Epithelial cell of proximal tubule (primary cell): ENCODE measurements at regions not wholly inside any gene's neighbourhood (a gene's known extent, or its start where the extent isn't known, plus 50 kb on each side); places are given as distances from the start of the nearest gene placed in this dataset.

Experiments used
- DNase-seq: peaks from one replicate; pipeline ENCODE4 v3.0.0-alpha.2; 2011; ENCODE audit warnings: low read depth
- H3K4me3 ChIP-seq: 2 replicates; pipeline ENCODE4 v1.5.1; 2011; ENCODE audit warnings: low read depth, mild to moderate bottlenecking, low read length
- TF ChIP-seq, protein P1 (sequence below): conservative IDR thresholded peaks from 2 replicates; pipeline ENCODE4 v1.5.1; 2012; ENCODE audit warnings: low read depth, mild to moderate bottlenecking, low read length

DNA sequence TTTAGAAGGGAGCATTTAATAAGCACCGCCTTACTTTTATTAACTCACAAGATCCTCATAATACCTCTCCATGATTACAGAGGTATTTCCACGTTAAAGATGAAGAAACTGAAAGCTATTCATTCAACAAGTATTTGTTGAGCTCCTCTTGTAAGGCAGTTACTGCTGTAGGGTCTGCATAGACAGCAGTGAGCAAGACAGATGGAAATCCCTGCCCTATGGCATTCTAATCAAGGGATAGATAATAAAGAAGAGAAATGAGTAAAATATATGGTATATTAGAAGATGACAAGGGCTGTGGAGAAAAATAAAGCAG is 77.8 kb upstream of the CTNNBL1 start:
- DNase-seq = no peak
- TF ChIP-seq, protein P1, sequence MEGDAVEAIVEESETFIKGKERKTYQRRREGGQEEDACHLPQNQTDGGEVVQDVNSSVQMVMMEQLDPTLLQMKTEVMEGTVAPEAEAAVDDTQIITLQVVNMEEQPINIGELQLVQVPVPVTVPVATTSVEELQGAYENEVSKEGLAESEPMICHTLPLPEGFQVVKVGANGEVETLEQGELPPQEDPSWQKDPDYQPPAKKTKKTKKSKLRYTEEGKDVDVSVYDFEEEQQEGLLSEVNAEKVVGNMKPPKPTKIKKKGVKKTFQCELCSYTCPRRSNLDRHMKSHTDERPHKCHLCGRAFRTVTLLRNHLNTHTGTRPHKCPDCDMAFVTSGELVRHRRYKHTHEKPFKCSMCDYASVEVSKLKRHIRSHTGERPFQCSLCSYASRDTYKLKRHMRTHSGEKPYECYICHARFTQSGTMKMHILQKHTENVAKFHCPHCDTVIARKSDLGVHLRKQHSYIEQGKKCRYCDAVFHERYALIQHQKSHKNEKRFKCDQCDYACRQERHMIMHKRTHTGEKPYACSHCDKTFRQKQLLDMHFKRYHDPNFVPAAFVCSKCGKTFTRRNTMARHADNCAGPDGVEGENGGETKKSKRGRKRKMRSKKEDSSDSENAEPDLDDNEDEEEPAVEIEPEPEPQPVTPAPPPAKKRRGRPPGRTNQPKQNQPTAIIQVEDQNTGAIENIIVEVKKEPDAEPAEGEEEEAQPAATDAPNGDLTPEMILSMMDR = no peak
- H3K4me3 ChIP-seq = no peak overlapping the region

DNA sequence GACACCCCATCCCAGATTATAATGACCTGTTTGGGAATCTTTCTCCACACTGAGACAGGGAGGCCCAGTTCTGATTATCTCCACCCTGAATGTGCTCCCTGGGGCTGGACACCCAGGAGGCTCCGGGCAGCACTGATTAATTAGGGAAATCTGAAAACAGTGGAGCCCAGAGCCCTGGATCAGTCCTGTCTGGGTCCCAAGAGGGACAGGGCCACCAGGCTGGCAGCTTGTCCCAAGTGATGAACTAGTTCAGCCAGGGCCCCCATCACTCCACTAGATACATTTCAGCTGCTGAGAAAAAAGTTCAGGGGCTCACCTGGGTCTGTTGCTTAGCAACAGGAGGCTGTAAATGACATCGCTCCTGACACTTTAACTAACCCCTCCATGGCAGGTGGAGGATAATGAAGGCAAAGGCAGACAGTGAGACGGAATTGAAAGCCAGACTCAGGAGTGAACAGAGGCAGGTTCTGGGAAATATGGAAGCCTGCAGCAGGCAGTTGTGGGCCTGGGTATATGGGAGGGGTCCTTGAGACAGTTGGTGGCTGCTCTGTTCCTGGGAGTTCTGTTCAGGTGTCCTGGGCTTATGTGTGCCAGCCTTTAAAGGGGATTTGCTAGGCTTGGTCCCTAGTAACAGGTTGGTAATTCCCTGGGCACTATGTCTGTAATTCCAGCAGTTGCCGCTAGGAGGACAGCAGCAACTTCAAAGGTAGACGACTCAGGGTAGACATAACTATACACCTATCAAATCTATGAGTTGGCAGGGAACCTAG is 78.3 kb upstream of the CTNNBL1 start:
- H3K4me3 ChIP-seq = no peak overlapping the region
- DNase-seq = no peak
- TF ChIP-seq, protein P1 = peak; percentile 69

DNA sequence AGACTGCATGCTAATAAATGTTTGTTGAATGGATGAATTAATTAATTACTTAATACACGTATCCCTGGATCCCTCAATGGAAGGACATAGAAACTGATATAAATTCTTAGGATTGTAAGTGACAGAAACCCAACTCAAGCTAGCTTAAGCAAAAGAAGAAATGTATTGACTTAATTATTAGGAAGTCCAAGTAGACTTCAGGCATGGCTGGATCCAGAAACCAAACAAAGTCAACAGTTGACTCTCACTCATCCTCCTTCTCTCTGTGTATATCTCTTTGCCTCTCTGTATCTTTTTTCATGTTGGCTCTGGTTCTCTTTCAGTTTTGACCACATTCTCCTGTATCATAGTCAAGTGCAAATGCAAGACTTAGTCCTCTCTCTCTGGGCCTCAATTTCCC is 82.0 kb upstream of the CTNNBL1 start:
- DNase-seq = no peak
- H3K4me3 ChIP-seq = no peak overlapping the region
- TF ChIP-seq, protein P1 = no peak

DNA sequence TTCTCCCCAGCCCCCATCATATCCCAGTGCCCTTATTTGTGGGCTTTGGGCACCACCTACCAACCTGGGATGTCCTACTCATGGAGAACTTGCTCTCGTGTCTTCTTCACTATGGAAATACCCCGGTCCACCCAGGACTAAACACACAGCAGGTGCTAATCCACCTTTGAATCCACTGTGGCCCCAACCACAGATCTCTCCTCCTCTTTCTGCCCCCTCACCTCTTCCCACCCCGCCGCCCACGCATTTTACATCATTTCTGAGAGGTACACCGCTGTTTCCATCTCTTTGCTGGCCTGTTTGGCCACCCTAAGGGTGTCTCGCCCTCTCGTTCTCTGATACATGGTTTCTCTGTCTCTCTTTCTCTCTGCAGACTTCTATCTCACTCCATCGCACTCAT is 82.5 kb upstream of the CTNNBL1 start:
- no peak overlapping the region for H3K4me3 ChIP-seq
- TF ChIP-seq, protein P1 = no peak
- DNase-seq = no peak

DNA sequence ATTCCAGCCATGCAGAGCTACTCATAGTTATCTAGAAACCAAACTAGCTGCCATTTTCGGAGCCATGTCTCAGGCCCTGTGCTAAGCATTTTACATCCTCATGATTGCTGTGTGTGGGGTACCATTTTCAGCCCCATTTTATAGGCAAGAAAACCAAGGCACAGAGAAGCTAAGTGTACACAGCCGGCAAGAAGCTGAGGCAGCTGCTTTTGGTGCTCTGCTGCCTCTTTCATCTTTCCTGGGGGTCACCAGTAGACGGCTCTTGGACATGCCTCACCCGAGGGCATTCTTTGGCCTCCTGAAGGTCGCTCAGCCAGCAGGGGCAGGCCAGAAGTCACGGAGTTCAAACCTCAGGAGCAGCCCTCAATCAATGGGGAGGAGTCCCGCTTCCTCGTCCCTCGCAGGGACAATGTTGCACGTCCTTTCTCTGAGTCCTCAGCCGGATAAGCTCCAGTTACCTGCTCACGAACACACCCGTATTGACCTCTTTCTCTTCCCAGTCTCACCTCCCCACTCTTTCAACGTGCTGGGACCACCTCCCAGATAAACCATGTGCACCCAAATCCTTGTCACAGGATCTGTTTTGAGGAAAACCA is 82.6 kb upstream of the BLCAP start:
- no peak for DNase-seq
- TF ChIP-seq, protein P1 = no peak
- H3K4me3 ChIP-seq = no peak overlapping the region

DNA sequence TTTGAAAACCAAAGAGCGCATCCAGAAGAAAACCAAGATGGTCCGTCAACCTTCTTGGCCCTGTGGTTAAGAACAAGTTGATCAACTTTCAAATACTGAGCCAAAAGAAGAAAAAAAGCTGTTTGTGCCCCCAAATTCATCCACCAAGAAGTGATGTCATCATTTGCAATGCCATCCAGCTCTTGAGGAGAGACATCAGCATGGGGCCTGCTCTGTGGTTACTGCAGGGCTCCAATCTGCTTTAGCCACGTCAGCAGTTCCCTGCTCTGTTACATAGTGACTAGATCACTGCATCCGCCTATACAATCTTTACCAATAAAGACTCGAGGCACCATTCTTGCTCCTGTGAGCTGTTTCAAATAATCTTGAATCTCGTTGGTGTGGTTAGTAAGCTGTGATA is 75.0 kb upstream of the BLCAP start:
- H3K4me3 ChIP-seq = no peak overlapping the region
- no peak for DNase-seq

More for the DNA sequence above, 75.0 kb upstream of the BLCAP start:
- TF ChIP-seq, protein P1 = no peak
